A673 (cell line): ENCODE measurements at regions not wholly inside any gene's neighbourhood (a gene's known extent, or its start where the extent isn't known, plus 50 kb on each side); places are given as distances from the start of the nearest gene placed in this dataset.

Experiments used
- CTCF ChIP-seq: fragments of 300-800, 200-600 bp; sonication (generic); conservative IDR thresholded peaks from 2 replicates; pipeline ENCODE4 v1.5.1; 2017; ENCODE audit warnings: low read depth, mild to moderate bottlenecking, antibody characterized with exemption, low read length, moderate library complexity, mixed read lengths
- EZH2 ChIP-seq: fragments of 200-600 bp; sonication (generic); IDR thresholded peaks from 2 replicates; pipeline ENCODE4 v1.6.1; 2017; ENCODE audit warnings: borderline replicate concordance, low read depth, mild to moderate bottlenecking, mixed read lengths, antibody characterized with exemption, low read length; ENCODE audit not compliant: poor library complexity, severe bottlenecking

- TF ChIP-seq CTCF (no peak), EZH2 (no peak)
These were observed 1407.2 kb downstream of the MRPL39 start for GRCh38 chr21:24200052-24200451.
